Thoracic aorta (tissue), 2 donors: ENCODE measurements at regions not wholly inside any gene's neighbourhood (a gene's known extent, or its start where the extent isn't known, plus 50 kb on each side); places are given as distances from the start of the nearest gene placed in this dataset.
"Not testable (repeated sequence)": the region's sequence is repeated elsewhere in the genome, so short reads cannot be mapped to it uniquely, and the experiment has no call there.

Experiments used
- ATAC-seq: fragments of 150-250 bp; one replicate; pipeline ENCODE4 v1.8.0; 2017; ENCODE audit warnings: low read depth; ENCODE audit not compliant: insufficient number of reproducible peaks, low FRiP score
- DNase-seq: peaks from one replicate; pipeline ENCODE4 v3.0.0-alpha.2; 2020; ENCODE audit warnings: low spot score
- H3K27ac ChIP-seq, 2 donors: fragments of 200-600 bp; sonication (generic); 1 replicate in 1 of 2; 2 replicates in 1 of 2; pipeline ENCODE4 v1.5.1; 2016; ENCODE audit warnings: mild to moderate bottlenecking in 2 of 2, moderate library complexity in 2 of 2
- H3K27me3 ChIP-seq: fragments of 200-600 bp; sonication (generic); replicated peaks from 2 replicates; pipeline ENCODE4 v1.6.0; 2016; ENCODE audit warnings: mild to moderate bottlenecking; ENCODE audit not compliant: insufficient read depth
- H3K36me3 ChIP-seq: fragments of 200-600 bp; sonication (generic); one replicate; pipeline ENCODE4 v1.5.1; 2016
- H3K4me1 ChIP-seq, 2 donors: fragments of 200-600 bp; sonication (generic); 1 replicate in 1 of 2; 2 replicates in 1 of 2; pipeline versions ENCODE4 v1.5.1 to v1.6.0; 2016; ENCODE audit warnings: low read depth in 2 of 2, mild to moderate bottlenecking in 1 of 2; ENCODE audit not compliant: control insufficient read depth in 1 of 2
- H3K4me3 ChIP-seq: fragments of 200-600 bp; sonication (generic); 2 replicates; pipeline ENCODE4 v1.5.1; 2016; ENCODE audit warnings: mild to moderate bottlenecking
- H3K9me3 ChIP-seq: fragments of 200-600 bp; sonication (generic); 2 replicates; pipeline ENCODE4 v1.5.1; 2016
- TF ChIP-seq, protein P1 (sequence below): fragments of 200-600 bp; sonication (generic); IDR thresholded peaks from one replicate; pipeline ENCODE4 v1.5.1; 2019; ENCODE audit warnings: antibody characterized with exemption

DNA sequence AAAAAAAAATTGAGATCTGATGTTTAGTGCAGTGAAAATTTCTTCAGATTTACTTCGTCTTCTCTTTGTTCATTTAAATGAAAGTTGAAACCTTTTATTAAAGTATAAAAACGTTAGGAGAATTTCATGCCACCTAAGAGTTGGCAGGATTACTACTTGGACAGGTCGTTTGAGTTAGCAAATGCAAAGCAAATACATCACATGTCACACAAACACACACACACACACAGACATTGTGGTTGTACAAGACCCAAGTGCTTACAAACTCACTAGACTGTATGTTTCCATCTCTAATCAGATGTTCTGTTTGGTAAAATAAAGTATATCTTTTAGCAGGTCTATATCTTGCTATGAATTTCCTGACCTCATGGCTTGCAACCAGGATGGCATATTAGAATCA, 185.6 kb upstream of the COX10 start:
- H3K36me3 ChIP-seq, result no peaks in the 10 kb centered on the region
- ATAC-seq (no peak), DNase-seq (no peak)
- H3K27ac ChIP-seq, result no peak overlapping the region
- H3K9me3 ChIP-seq, result no peaks in the 10 kb centered on the region
- TF ChIP-seq, protein P1, sequence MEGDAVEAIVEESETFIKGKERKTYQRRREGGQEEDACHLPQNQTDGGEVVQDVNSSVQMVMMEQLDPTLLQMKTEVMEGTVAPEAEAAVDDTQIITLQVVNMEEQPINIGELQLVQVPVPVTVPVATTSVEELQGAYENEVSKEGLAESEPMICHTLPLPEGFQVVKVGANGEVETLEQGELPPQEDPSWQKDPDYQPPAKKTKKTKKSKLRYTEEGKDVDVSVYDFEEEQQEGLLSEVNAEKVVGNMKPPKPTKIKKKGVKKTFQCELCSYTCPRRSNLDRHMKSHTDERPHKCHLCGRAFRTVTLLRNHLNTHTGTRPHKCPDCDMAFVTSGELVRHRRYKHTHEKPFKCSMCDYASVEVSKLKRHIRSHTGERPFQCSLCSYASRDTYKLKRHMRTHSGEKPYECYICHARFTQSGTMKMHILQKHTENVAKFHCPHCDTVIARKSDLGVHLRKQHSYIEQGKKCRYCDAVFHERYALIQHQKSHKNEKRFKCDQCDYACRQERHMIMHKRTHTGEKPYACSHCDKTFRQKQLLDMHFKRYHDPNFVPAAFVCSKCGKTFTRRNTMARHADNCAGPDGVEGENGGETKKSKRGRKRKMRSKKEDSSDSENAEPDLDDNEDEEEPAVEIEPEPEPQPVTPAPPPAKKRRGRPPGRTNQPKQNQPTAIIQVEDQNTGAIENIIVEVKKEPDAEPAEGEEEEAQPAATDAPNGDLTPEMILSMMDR, result no peak
- H3K4me1 ChIP-seq, result no peaks in the 10 kb centered on the region
- no peaks in the 10 kb centered on the region for H3K27me3 ChIP-seq
- no peak overlapping the region for H3K4me3 ChIP-seq

GRCh38 chr17:13884347-13884746, 185.0 kb upstream of the COX10 start:
- H3K9me3 ChIP-seq, result no peaks in the 10 kb centered on the region
- no peak overlapping the region for H3K4me3 ChIP-seq
- H3K36me3 ChIP-seq, result no peaks in the 10 kb centered on the region
- ATAC-seq (no peak), DNase-seq (no peak)
- H3K4me1 ChIP-seq, result no peaks in the 10 kb centered on the region
- TF ChIP-seq, protein P1, result no peak
- H3K27ac ChIP-seq, result no peak overlapping the region
- H3K27me3 ChIP-seq, result no peaks in the 10 kb centered on the region

DNA sequence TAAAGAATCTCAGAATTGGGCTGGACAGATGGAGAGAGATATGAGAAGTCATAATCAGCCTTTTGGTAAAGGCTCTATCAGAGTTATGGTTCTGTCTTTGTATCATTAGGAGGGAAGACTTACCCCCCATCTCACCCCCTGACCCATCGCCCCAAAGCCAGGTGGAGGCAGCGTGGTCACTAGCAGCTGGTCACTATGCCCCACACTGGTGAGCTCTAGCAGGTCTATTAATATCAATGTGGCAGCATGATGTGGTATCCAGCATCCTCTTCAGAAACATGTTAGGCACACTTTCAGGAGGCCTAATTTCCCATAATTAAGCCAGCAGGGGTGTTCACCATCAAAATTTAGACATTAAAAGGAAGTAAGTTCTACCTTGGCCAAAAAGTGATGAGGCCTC, 183.8 kb upstream of the COX10 start:
- Histone ChIP-seq H3K9me3 (no peaks in the 10 kb centered on the region), H3K27me3 (no peaks in the 10 kb centered on the region), H3K36me3 (no peaks in the 10 kb centered on the region), H3K4me1 (no peaks in the 10 kb centered on the region), H3K27ac (no peak overlapping the region), H3K4me3 (no peak overlapping the region)
- ATAC-seq (no peak), DNase-seq (no peak)
- TF ChIP-seq, protein P1, result no peak

DNA sequence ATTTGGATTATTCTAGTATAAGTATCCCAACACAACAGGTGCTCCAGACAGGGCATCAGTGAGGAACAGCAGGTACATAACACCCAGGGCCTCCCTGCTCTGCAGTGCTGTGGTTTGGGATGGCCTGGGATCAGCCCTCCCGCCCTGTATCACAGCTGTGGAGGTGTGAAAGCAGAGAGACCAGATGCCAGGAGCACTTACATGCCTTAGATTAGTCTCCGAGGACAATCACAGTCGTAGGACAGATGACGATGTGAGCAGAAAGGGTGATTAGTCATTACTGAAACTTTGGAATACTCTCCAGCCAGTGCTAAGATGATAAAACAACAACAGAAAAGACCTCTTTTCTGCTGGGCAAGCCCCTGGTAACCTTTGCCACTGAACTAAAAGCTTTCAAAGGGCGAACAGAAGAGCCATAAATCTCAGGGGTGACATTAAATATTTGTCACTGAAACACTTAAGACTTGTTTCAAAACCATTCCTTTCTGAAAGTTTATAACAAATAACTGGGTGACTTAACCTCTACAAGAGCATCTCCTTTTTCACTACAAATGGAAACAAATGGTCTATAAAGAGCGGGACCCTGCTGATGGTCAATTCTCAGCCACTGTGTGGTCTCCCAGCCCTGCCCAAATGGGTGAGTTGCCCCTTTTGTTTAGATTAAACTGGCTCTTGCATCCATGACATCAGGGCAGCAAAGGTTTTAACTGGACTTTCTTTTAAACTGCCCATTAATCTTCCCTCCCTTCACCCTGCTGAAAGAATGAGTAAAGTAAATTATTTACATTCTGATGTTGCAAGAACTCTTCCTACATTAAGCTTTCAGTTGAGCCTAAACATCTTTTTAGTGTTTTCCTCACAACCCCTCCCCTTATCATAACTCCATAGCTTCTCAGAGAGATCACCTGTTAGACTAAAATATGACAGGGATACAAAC, 183.1 kb upstream of the COX10 start:
- no peaks in the 10 kb centered on the region for H3K9me3 ChIP-seq
- TF ChIP-seq, protein P1, result no peak
- ATAC-seq (no peak), DNase-seq (no peak)
- no peaks in the 10 kb centered on the region for H3K4me1 ChIP-seq
- no peaks in the 10 kb centered on the region for H3K36me3 ChIP-seq
- no peak overlapping the region for H3K4me3 ChIP-seq
- H3K27me3 ChIP-seq, result no peaks in the 10 kb centered on the region
- H3K27ac ChIP-seq, result no peak overlapping the region

DNA sequence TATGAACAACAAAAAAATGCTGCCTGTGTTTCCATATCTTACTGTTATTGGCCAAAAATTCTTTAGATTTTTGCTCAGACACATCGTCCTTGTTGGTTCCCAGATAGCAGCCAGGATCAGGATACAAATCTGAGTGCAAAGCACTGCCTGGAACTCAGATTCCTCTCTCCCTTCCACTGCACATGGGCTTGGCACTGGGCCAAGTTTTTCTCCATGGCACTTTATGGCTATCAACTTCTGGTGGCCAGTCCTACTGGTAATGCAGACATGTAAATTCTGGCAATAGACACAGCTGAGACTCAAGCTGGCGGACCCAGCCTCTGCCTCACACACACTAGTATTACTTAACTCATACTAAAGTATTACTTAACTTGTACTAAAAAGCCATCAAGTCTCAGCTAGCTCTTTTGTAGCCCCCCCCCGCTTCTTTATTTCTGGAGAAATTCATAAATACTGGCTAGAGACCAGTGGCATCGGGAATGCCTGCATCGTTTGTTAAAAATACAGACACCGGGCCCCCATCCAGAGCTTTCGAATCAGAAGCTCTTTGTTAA, 181.2 kb upstream of the COX10 start:
- H3K36me3 ChIP-seq, result no peaks in the 10 kb centered on the region
- no peaks in the 10 kb centered on the region for H3K27me3 ChIP-seq
- TF ChIP-seq, protein P1, result no peak
- no peaks in the 10 kb centered on the region for H3K4me1 ChIP-seq
- no peak overlapping the region for H3K27ac ChIP-seq
- H3K4me3 ChIP-seq, result no peak overlapping the region
- H3K9me3 ChIP-seq, result no peaks in the 10 kb centered on the region
- ATAC-seq (no peak), DNase-seq (no peak)

- ATAC-seq, H3K27me3 ChIP-seq: not testable (repeated sequence)
Measured at GRCh38 chr17:13908971-13909370, 160.3 kb upstream of the COX10 start.

More at GRCh38 chr17:13908971-13909370, 160.3 kb upstream of the COX10 start:
- H3K4me1 ChIP-seq, H3K4me3 ChIP-seq, DNase-seq, H3K9me3 ChIP-seq, H3K36me3 ChIP-seq, H3K27ac ChIP-seq: not testable (repeated sequence)
